GM12878 (cell line): ENCODE measurements at regions not wholly inside any gene's neighbourhood (a gene's known extent, or its start where the extent isn't known, plus 50 kb on each side); places are given as distances from the start of the nearest gene placed in this dataset.

Experiments
- ATAC-seq: fragments of 200-7000 bp; cut with Tn5 transposase; 3 replicates; pipeline ENCODE4 v1.9.1; 2020; ENCODE audit warnings: mild to moderate bottlenecking, moderate library complexity
- BruUV-seq: library from RNA; stranded (reverse); fragments of 400-500 nt; replicated peaks from 2 replicates; lab custom pipeline; 2021; lab: Mats Ljungman, UMichigan
- CTCF ChIA-PET: fragments of 300-600 bp; sonication (Branson Sonifier 250); formaldehyde crosslinking; extraction: SDS; loops from one replicate; lab custom pipeline; 2021; ENCODE audit warnings: inconsistent platforms; lab: Yijun Ruan, JAX
- POLR2A ChIA-PET: fragments of 350-600 bp; formaldehyde crosslinking; extraction: SDS; loops from one replicate; lab custom pipeline; 2021; ENCODE audit warnings: inconsistent platforms; lab: Charles Lee
- RAD21 ChIA-PET: fragments of 300-600 bp; sonication (Branson Sonifier 250); formaldehyde crosslinking; loops from one replicate; lab custom pipeline; 2023; ENCODE audit warnings: antibody characterized with exemption; ENCODE audit not compliant: unreplicated experiment; lab: Charles Lee
- SMC1A ChIA-PET: fragments of 300-600 bp; sonication (Branson Sonifier 250); formaldehyde crosslinking; loops from one replicate; lab custom pipeline; 2023; ENCODE audit not compliant: unreplicated experiment, uncharacterized antibody; lab: Charles Lee
- DNase-seq: peaks from one replicate; pipeline ENCODE4 v3.0.0-alpha.2; 2011; ENCODE audit warnings: low read depth, low spot score
- FAIRE-seq: peaks from 3 replicates; lab custom pipeline; 2011; peaks lifted over from hg19 to GRCh38; lab: Jason Lieb, UNC
- H2AFZ ChIP-seq: 2 replicates; pipeline ENCODE4 v1.6.0; 2011; ENCODE audit warnings: low read depth, low read length, control low read depth; ENCODE audit not compliant: control insufficient read depth
- H3K27ac ChIP-seq: 2 replicates; pipeline ENCODE4 v1.5.1; 2011; ENCODE audit warnings: control low read depth; ENCODE audit not compliant: control insufficient read depth, insufficient read depth
- H3K27me3 ChIP-seq, 2 experiments: replicated peaks in 1 of 2; 2 replicates each; pipeline versions ENCODE4 v1.6.0 to v1.6.1; 2011; ENCODE audit warnings: low read length in 1 of 2; ENCODE audit not compliant: control insufficient read depth in 2 of 2, insufficient read depth in 2 of 2
- H3K36me3 ChIP-seq, 2 experiments: 2 replicates each; pipeline ENCODE4 v1.5.1; 2011; ENCODE audit warnings: low read length in 1 of 2; ENCODE audit not compliant: control insufficient read depth in 2 of 2, insufficient read depth in 2 of 2
- H3K4me1 ChIP-seq: 2 replicates; pipeline ENCODE4 v1.6.1; 2011; ENCODE audit warnings: mild to moderate bottlenecking, low read length, moderate library complexity, mixed read lengths; ENCODE audit not compliant: control insufficient read depth, insufficient read depth
- H3K4me2 ChIP-seq: 2 replicates; pipeline ENCODE4 v1.6.0; 2011; ENCODE audit warnings: control low read depth; ENCODE audit not compliant: control insufficient read depth, insufficient read depth
- H3K4me3 ChIP-seq: fragments of 200-600 bp; sonication (generic); 2 replicates; pipeline ENCODE4 v1.5.1; 2016
- H3K79me2 ChIP-seq: 2 replicates; pipeline ENCODE4 v1.6.0; 2011; ENCODE audit warnings: low read length; ENCODE audit not compliant: control insufficient read depth, insufficient read depth
- H3K9ac ChIP-seq: 2 replicates; pipeline ENCODE4 v1.8.0; 2011; ENCODE audit warnings: low read length, control low read depth, mixed read lengths; ENCODE audit not compliant: control insufficient read depth, insufficient read depth
- H3K9me3 ChIP-seq: replicated peaks from 3 replicates; pipeline ENCODE4 v1.5.1; 2011; ENCODE audit warnings: mild to moderate bottlenecking, low read length; ENCODE audit not compliant: control insufficient read depth, insufficient read depth
- H4K20me1 ChIP-seq: 2 replicates; pipeline ENCODE4 v1.6.0; 2011; ENCODE audit not compliant: control insufficient read depth, insufficient read depth
- BMI1 ChIP-seq: fragments of 450-650 bp; IDR thresholded peaks from 2 replicates; pipeline ENCODE4 v1.6.1; 2016; ENCODE audit warnings: mild to moderate bottlenecking, moderate library complexity, borderline replicate concordance
- BRCA1 ChIP-seq: IDR thresholded peaks from 2 replicates; pipeline ENCODE4 v1.6.1; 2011; ENCODE audit warnings: low read depth, low read length, improper control_type of control experiment
- CHD2 ChIP-seq: IDR thresholded peaks from 2 replicates; pipeline ENCODE4 v1.6.1; 2011; ENCODE audit warnings: low read depth, low read length, improper control_type of control experiment, borderline replicate concordance
- CREM ChIP-seq: IDR thresholded peaks from 2 replicates; pipeline ENCODE4 v1.6.1; 2014; ENCODE audit warnings: antibody characterized with exemption, low read depth
- IKZF1 ChIP-seq: fragments of 450-650 bp; conservative IDR thresholded peaks from 2 replicates; pipeline ENCODE4 v1.6.1; 2017; ENCODE audit warnings: antibody characterized with exemption, mild to moderate bottlenecking
- LARP7 ChIP-seq: fragments of 450-650 bp; IDR thresholded peaks from 2 replicates; pipeline ENCODE4 v1.6.1; 2017; ENCODE audit warnings: mild to moderate bottlenecking
- MTA3 ChIP-seq: IDR thresholded peaks from 2 replicates; pipeline ENCODE4 v1.6.1; 2012; ENCODE audit warnings: low read length, inconsistent platforms, borderline replicate concordance
- SREBF1 ChIP-seq: IDR thresholded peaks from 2 replicates; pipeline ENCODE4 v1.6.1; 2012; ENCODE audit warnings: mild to moderate bottlenecking, low read length
- SUZ12 ChIP-seq: fragments of 200-600 bp; sonication (generic); IDR thresholded peaks from one replicate; pipeline ENCODE4 v1.6.1; 2018; ENCODE audit warnings: antibody characterized with exemption, mild to moderate bottlenecking; ENCODE audit not compliant: unreplicated experiment
- WGBS: methylation state at CpG from one replicate; pipeline ENCODE4 v1.1.6; 2016; ENCODE audit warnings: low lambda C conversion rate; ENCODE audit not compliant: insufficient replicate concordance, insufficient coverage; ENCODE audit errors: missing lambda C conversion rate; 5-methylcytosine and 5-hydroxymethylcytosine counted together
- in situ Hi-C: fragments of 300-500 bp; cut with MboI; formaldehyde crosslinking; loops from 9 replicates; pipeline ENCODE4 v1.14.3; 2018; ENCODE audit warnings: mixed read lengths
- intact Hi-C: fragments of 100-400 bp; cut with micrococcal nuclease; formaldehyde crosslinking; loops from one replicate; pipeline ENCODE4 v1.14.2; 2022; ENCODE audit not compliant: unreplicated experiment
- TF ChIP-seq, protein P1 (sequence below): fragments of 450-650 bp; IDR thresholded peaks from 2 replicates; pipeline ENCODE4 v1.6.1; 2016; ENCODE audit warnings: mild to moderate bottlenecking
- TF ChIP-seq, protein P2 (sequence below): fragments of 450-650 bp; IDR thresholded peaks from 2 replicates; pipeline ENCODE4 v1.6.1; 2017; ENCODE audit warnings: antibody characterized with exemption, mild to moderate bottlenecking, moderate library complexity
- TF ChIP-seq, protein P3 (sequence below): fragments of 450-650 bp; IDR thresholded peaks from 2 replicates; pipeline ENCODE4 v1.6.1; 2017; ENCODE audit warnings: low read depth, mild to moderate bottlenecking, moderate library complexity

DNA sequence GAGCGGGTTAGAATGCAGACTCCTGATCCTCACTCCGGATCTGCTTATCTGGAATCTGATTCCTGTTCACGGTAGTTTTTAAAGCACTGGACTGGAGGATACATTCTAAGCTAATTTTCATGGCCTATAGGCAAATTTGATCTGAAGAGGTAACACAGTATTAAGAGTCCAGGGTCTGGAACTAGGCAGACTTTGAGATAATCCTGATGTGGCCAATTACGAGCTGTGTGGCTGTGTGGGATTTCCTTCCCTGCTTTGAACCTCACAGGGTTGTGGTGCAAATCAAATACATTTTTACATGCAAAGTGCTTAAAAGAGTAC, 285.2 kb downstream of the MIAT start:
- SMC1A ChIA-PET = interaction anchor here (0.8 kb wide), 1 partner anchor 77 kb away, joined by 3 read pairs; no protein-coding TSS in a partner anchor
- POLR2A ChIA-PET = no interaction called here
- FAIRE-seq (no peak), ATAC-seq (no peak), DNase-seq (no peak)
- in situ Hi-C loops (no loop called here), intact Hi-C loops (no loop called here)
- no peaks in the 10 kb centered on the region for H3K79me2 ChIP-seq
- BruUV-seq = no TSS peak
- H3K9me3 ChIP-seq = no peaks in the 10 kb centered on the region; the same call in 2 of the 3 replicates
- no peaks in the 10 kb centered on the region for H4K20me1 ChIP-seq
- H3K27ac ChIP-seq = no peak overlapping the region
- TF ChIP-seq, protein P1, sequence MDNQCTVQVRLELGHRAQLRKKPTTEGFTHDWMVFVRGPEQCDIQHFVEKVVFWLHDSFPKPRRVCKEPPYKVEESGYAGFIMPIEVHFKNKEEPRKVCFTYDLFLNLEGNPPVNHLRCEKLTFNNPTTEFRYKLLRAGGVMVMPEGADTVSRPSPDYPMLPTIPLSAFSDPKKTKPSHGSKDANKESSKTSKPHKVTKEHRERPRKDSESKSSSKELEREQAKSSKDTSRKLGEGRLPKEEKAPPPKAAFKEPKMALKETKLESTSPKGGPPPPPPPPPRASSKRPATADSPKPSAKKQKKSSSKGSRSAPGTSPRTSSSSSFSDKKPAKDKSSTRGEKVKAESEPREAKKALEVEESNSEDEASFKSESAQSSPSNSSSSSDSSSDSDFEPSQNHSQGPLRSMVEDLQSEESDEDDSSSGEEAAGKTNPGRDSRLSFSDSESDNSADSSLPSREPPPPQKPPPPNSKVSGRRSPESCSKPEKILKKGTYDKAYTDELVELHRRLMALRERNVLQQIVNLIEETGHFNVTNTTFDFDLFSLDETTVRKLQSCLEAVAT = no peak
- TF ChIP-seq SUZ12 (no peak), IKZF1 (no peak), BMI1 (no peak), MTA3 (no peak)
- TF ChIP-seq, all 136 proteins: peak for 0
- Histone ChIP-seq H3K27me3 (no peaks in the 10 kb centered on the region; a peak in 1 of 4 replicates), H3K4me1 (no peaks in the 10 kb centered on the region), H3K4me3 (no peak overlapping the region), H3K9ac (no peak overlapping the region), H3K36me3 (no peaks in the 10 kb centered on the region), H3K4me2 (no peak overlapping the region), H2AFZ (no peak overlapping the region)
- ChIA-PET CTCF (no interaction called here), RAD21 (no interaction called here)
- WGBS = 19% methylated on average over 4 of the region's 4 CpGs

DNA sequence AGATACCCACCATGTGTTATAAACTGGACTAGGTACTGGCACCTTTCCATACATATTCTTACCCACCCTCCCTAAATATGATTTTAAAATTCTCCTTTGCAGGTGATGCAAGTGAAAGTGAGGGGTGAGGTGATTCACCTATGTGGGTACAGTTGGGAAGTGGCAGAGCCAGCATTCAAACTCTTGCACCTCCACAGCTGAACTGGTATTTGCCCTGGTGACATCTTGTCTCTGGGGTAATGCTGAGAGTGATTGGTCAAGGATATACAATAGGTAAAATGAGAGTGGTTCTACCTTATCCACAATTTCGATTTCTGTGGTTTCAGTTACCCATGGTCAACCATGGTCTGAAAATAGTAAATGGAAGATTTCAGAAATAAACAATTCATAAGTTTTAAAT, 288.2 kb downstream of the MIAT start:
- no peak overlapping the region for H3K27ac ChIP-seq
- no peaks in the 10 kb centered on the region; a peak in 1 of 4 replicates for H3K27me3 ChIP-seq
- intact Hi-C loops (no loop called here), in situ Hi-C loops (no loop called here)
- ChIA-PET CTCF (no interaction called here), POLR2A (no interaction called here), RAD21 (no interaction called here), SMC1A (no interaction called here)
- H3K36me3 ChIP-seq = no peaks in the 10 kb centered on the region
- no peaks in the 10 kb centered on the region for H3K4me1 ChIP-seq
- BruUV-seq = no TSS peak
- no peaks in the 10 kb centered on the region for H4K20me1 ChIP-seq
- no peak overlapping the region for H3K4me3 ChIP-seq
- FAIRE-seq (no peak), ATAC-seq (no peak), DNase-seq (no peak)
- no peaks in the 10 kb centered on the region for H3K9me3 ChIP-seq
- H3K79me2 ChIP-seq = no peaks in the 10 kb centered on the region
- no peak overlapping the region for H2AFZ ChIP-seq
- H3K4me2 ChIP-seq = no peak overlapping the region
- 0% methylated on average over 1 of the region's 1 CpG for WGBS
- no peak overlapping the region for H3K9ac ChIP-seq
- no peak for TF ChIP-seq CREM
- no peak for TF ChIP-seq LARP7
- TF ChIP-seq, protein P2, sequence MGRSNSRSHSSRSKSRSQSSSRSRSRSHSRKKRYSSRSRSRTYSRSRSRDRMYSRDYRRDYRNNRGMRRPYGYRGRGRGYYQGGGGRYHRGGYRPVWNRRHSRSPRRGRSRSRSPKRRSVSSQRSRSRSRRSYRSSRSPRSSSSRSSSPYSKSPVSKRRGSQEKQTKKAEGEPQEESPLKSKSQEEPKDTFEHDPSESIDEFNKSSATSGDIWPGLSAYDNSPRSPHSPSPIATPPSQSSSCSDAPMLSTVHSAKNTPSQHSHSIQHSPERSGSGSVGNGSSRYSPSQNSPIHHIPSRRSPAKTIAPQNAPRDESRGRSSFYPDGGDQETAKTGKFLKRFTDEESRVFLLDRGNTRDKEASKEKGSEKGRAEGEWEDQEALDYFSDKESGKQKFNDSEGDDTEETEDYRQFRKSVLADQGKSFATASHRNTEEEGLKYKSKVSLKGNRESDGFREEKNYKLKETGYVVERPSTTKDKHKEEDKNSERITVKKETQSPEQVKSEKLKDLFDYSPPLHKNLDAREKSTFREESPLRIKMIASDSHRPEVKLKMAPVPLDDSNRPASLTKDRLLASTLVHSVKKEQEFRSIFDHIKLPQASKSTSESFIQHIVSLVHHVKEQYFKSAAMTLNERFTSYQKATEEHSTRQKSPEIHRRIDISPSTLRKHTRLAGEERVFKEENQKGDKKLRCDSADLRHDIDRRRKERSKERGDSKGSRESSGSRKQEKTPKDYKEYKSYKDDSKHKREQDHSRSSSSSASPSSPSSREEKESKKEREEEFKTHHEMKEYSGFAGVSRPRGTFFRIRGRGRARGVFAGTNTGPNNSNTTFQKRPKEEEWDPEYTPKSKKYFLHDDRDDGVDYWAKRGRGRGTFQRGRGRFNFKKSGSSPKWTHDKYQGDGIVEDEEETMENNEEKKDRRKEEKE = no peak
- TF ChIP-seq, protein P3, sequence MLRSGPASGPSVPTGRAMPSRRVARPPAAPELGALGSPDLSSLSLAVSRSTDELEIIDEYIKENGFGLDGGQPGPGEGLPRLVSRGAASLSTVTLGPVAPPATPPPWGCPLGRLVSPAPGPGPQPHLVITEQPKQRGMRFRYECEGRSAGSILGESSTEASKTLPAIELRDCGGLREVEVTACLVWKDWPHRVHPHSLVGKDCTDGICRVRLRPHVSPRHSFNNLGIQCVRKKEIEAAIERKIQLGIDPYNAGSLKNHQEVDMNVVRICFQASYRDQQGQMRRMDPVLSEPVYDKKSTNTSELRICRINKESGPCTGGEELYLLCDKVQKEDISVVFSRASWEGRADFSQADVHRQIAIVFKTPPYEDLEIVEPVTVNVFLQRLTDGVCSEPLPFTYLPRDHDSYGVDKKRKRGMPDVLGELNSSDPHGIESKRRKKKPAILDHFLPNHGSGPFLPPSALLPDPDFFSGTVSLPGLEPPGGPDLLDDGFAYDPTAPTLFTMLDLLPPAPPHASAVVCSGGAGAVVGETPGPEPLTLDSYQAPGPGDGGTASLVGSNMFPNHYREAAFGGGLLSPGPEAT = no peak
- no peak for TF ChIP-seq BRCA1
- no peak for TF ChIP-seq SREBF1
- no peak for TF ChIP-seq CHD2
